DND-41 (cell line): ENCODE measurements at regions not wholly inside any gene's neighbourhood (a gene's known extent, or its start where the extent isn't known, plus 50 kb on each side); places are given as distances from the start of the nearest gene placed in this dataset.

Source experiments
- ATAC-seq: fragments of 200-7000 bp; cut with Tn5 transposase; 3 replicates; pipeline ENCODE4 v1.9.1; 2021; ENCODE audit warnings: low read depth; ENCODE audit not compliant: insufficient read depth
- DNase-seq: peaks from one replicate; pipeline ENCODE4 v3.0.0-alpha.2; 2020
- H2AFZ ChIP-seq: 2 replicates; pipeline ENCODE4 v1.6.0; 2012; ENCODE audit warnings: low read depth, low read length
- H3K27ac ChIP-seq: 2 replicates; pipeline ENCODE4 v1.5.1; 2012; ENCODE audit warnings: low read length, inconsistent platforms
- H3K27me3 ChIP-seq: fragments of 200-600 bp; sonication (generic); 2 replicates; pipeline ENCODE4 v1.6.0; 2012; ENCODE audit warnings: low read length, mild to moderate bottlenecking, inconsistent platforms; ENCODE audit not compliant: insufficient read depth, poor library complexity
- H3K36me3 ChIP-seq: 2 replicates; pipeline ENCODE4 v1.5.1; 2012; ENCODE audit warnings: low read length, inconsistent platforms; ENCODE audit not compliant: insufficient read depth
- H3K4me1 ChIP-seq: 2 replicates; pipeline ENCODE4 v1.5.1; 2012; ENCODE audit warnings: mild to moderate bottlenecking, low read length; ENCODE audit not compliant: insufficient read depth
- H3K4me2 ChIP-seq: 2 replicates; pipeline ENCODE4 v1.6.0; 2012; ENCODE audit warnings: mild to moderate bottlenecking, moderate library complexity, low read length, inconsistent platforms; ENCODE audit not compliant: insufficient read depth
- H3K4me3 ChIP-seq, 2 experiments: fragments of 200-600 bp in 1 of 2; shearing (Covaris generic) in 1 of 2; 2 replicates each; pipeline ENCODE4 v1.5.1; 2012 to 2016; ENCODE audit warnings: inconsistent platforms in 2 of 2, low read length in 2 of 2, mild to moderate bottlenecking in 2 of 2, low read depth in 1 of 2, moderate library complexity in 1 of 2
- H3K79me2 ChIP-seq: 2 replicates; pipeline ENCODE4 v1.6.0; 2012; ENCODE audit warnings: low read length, inconsistent platforms; ENCODE audit not compliant: insufficient read depth
- H3K9ac ChIP-seq: 2 replicates; pipeline ENCODE4 v1.6.0; 2012; ENCODE audit warnings: low read depth, mild to moderate bottlenecking, inconsistent platforms, low read length, moderate library complexity
- H3K9me3 ChIP-seq: 2 replicates; pipeline ENCODE4 v1.5.1; 2012; ENCODE audit warnings: low read length, moderate library complexity, mild to moderate bottlenecking, inconsistent platforms; ENCODE audit not compliant: insufficient read depth, severe bottlenecking
- H4K20me1 ChIP-seq: 2 replicates; pipeline ENCODE4 v1.6.0; 2012; ENCODE audit warnings: low read length; ENCODE audit not compliant: insufficient read depth
- CTCF ChIP-seq: IDR thresholded peaks from 2 replicates; pipeline ENCODE4 v1.5.1; 2012; ENCODE audit warnings: borderline replicate concordance, low read length, moderate library complexity, mild to moderate bottlenecking; ENCODE audit not compliant: poor library complexity, severe bottlenecking; ENCODE audit errors: extremely low read depth
- EZH2 ChIP-seq: IDR thresholded peaks from 3 replicates; pipeline ENCODE4 v1.6.1; 2012; ENCODE audit warnings: borderline replicate concordance, low read depth, mild to moderate bottlenecking, moderate library complexity, low read length, inconsistent platforms; ENCODE audit not compliant: severe bottlenecking

DNA sequence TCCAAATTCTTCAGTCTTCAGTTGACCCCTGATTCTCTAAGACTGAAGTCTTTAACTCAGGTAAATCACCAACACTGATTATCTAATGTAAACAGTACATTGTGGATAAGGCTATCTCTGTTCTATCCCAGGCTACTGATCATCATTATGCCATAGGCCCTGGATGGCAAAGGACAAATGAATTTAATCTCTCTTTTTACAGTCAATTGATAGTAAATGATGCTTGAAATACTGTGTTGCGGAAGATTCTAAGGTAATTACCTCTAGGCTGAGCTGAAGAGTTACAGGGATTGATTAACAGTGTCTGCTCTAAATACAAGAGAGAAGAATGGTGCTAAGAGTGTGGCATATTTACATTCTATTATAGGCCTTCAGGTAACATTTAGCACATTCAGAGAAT is 264.7 kb downstream of the ACTL7B start:
- no peak for ATAC-seq
- H3K27ac ChIP-seq: no peak overlapping the region
- H3K36me3 ChIP-seq: no peaks in the 10 kb centered on the region
- DNase-seq: no peak
- no peaks in the 10 kb centered on the region for H3K27me3 ChIP-seq
- no peaks in the 10 kb centered on the region for H4K20me1 ChIP-seq
- TF ChIP-seq EZH2: no peak
- no peak for TF ChIP-seq CTCF
- no peak overlapping the region for H3K4me3 ChIP-seq
- H3K9ac ChIP-seq: no peak overlapping the region
- H3K79me2 ChIP-seq: no peaks in the 10 kb centered on the region
- H3K9me3 ChIP-seq: no peaks in the 10 kb centered on the region
- H2AFZ ChIP-seq: no peak overlapping the region
- H3K4me2 ChIP-seq: no peak overlapping the region
- H3K4me1 ChIP-seq: no peaks in the 10 kb centered on the region

DNA sequence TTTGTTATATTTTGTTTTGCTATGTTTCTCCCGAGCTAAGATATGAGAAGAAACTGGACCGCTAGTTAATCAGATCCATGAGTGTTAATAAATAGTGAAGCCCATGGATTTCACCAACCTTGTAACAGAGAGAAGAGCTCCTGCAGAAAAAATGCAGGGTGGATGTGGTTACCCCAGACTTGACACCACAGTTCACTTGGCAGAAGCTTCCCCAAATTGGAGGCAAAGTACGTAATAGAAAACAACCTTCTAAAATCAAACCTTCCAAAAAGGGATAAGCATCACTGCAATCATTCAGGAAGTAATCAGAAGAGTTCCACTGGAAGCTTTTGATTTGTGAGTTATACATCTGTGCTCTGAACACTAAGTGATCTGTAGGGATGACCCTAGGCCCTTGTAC is 267.5 kb downstream of the ACTL7B start:
- no peak for ATAC-seq
- DNase-seq: no peak
- Histone ChIP-seq H3K9me3 (no peaks in the 10 kb centered on the region), H3K4me2 (no peak overlapping the region), H3K27me3 (peaks cover 3% of the 10 kb centered on the region), H3K4me1 (no peaks in the 10 kb centered on the region), H4K20me1 (no peaks in the 10 kb centered on the region), H3K4me3 (no peak overlapping the region), H2AFZ (no peak overlapping the region), H3K79me2 (no peaks in the 10 kb centered on the region), H3K9ac (no peak overlapping the region), H3K36me3 (no peaks in the 10 kb centered on the region), H3K27ac (no peak overlapping the region)
- TF ChIP-seq CTCF (no peak), EZH2 (no peak)

- Histone ChIP-seq H3K27ac (no peak overlapping the region), H3K4me2 (no peak overlapping the region), H2AFZ (no peak overlapping the region), H4K20me1 (no peaks in the 10 kb centered on the region), H3K27me3 (peaks cover 3% of the 10 kb centered on the region), H3K9ac (no peak overlapping the region), H3K4me3 (no peak overlapping the region), H3K9me3 (no peaks in the 10 kb centered on the region), H3K4me1 (no peaks in the 10 kb centered on the region), H3K79me2 (no peaks in the 10 kb centered on the region), H3K36me3 (no peaks in the 10 kb centered on the region)
- DNase-seq: no peak
- TF ChIP-seq EZH2: no peak
- no peak for TF ChIP-seq CTCF
- ATAC-seq: no peak
These were observed 269.2 kb downstream of the ACTL7B start for GRCh38 chr9:108586471-108587139.

DNA sequence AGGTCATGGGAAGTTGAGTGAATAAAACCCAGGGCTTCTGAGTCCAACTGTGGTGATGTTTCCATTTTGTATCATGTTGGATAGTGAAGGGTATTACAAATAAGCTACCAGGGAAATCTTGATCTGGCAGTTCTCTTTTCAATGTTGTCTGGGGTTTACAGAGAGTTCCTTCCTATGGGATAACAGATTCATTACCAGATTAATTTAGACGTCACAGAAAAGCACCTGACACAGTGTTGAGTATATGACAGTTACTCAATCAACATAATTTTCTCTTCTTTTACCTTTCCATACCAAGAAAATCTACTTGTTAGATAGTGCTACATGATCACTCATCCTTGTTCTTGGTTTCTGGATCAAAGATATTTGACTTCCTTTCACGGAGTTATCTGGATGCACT is 270.9 kb downstream of the ACTL7B start:
- H3K4me3 ChIP-seq: no peak overlapping the region
- no peaks in the 10 kb centered on the region for H3K4me1 ChIP-seq
- no peaks in the 10 kb centered on the region for H3K36me3 ChIP-seq
- no peaks in the 10 kb centered on the region for H4K20me1 ChIP-seq
- TF ChIP-seq EZH2 (no peak), CTCF (no peak)
- H3K4me2 ChIP-seq: no peak overlapping the region
- ATAC-seq: no peak
- H3K9ac ChIP-seq: no peak overlapping the region
- no peaks in the 10 kb centered on the region for H3K9me3 ChIP-seq
- no peaks in the 10 kb centered on the region for H3K79me2 ChIP-seq
- no peak overlapping the region for H3K27ac ChIP-seq
- no peak for DNase-seq
- H3K27me3 ChIP-seq: peaks cover 3% of the 10 kb centered on the region
- H2AFZ ChIP-seq: no peak overlapping the region
